Transverse colon (tissue), 4 donors: ENCODE measurements at regions not wholly inside any gene's neighbourhood (a gene's known extent, or its start where the extent isn't known, plus 50 kb on each side); places are given as distances from the start of the nearest gene placed in this dataset.

Experiments used
- DNase-seq: peaks from one replicate; pipeline ENCODE4 v3.0.0-alpha.2; 2019
- H3K27ac ChIP-seq, 4 donors: fragments of 200-600 bp; sonication (generic); 2 replicates each; pipeline ENCODE4 v1.5.1; 2016 to 2018; ENCODE audit warnings: inconsistent platforms in 4 of 4
- H3K27me3 ChIP-seq: fragments of 200-600 bp; sonication (generic); 2 replicates; pipeline ENCODE4 v1.5.1; 2017; ENCODE audit warnings: inconsistent platforms
- H3K36me3 ChIP-seq, 4 donors: fragments of 200-600 bp; sonication (generic); 2 replicates each; pipeline ENCODE4 v1.5.1; 2017 to 2019; ENCODE audit warnings: inconsistent platforms in 4 of 4
- H3K4me1 ChIP-seq, 4 donors: fragments of 200-600 bp; sonication (generic); 2 replicates each; pipeline ENCODE4 v1.5.1; 2017 to 2020; ENCODE audit warnings: inconsistent platforms in 4 of 4
- H3K4me3 ChIP-seq, 4 donors: fragments of 200-600 bp; sonication (generic); 1 replicate in 1 of 4; 2 replicates in 3 of 4; pipeline versions ENCODE4 v1.5.1 to v1.6.1; 2017 to 2019; ENCODE audit warnings: inconsistent platforms in 4 of 4
- H3K9me3 ChIP-seq, 2 donors: fragments of 200-600 bp; sonication (generic); 2 replicates each; pipeline ENCODE4 v1.5.1; 2017 to 2019; ENCODE audit warnings: inconsistent platforms in 2 of 2
- EP300 ChIP-seq: sonication (generic); formaldehyde crosslinking; IDR thresholded peaks from one replicate; pipeline ENCODE4 v1.6.1; 2017; ENCODE audit warnings: antibody characterized with exemption, low read depth
- POLR2A ChIP-seq: fragments of 450-650 bp; IDR thresholded peaks from one replicate; pipeline ENCODE4 v1.6.1; 2016; ENCODE audit warnings: antibody characterized with exemption, mild to moderate bottlenecking, moderate library complexity
- POLR2AphosphoS5 ChIP-seq, 3 donors: sonication (generic); formaldehyde crosslinking; IDR thresholded peaks; one replicate each; pipeline ENCODE4 v1.6.1; 2016; ENCODE audit warnings: antibody characterized with exemption in 3 of 3
- WGBS, 2 donors: methylation state at CpG; one replicate each; pipeline ENCODE4 v1.1.5; 2018; ENCODE audit warnings: low coverage in 1 of 2; 5-methylcytosine and 5-hydroxymethylcytosine counted together
- in situ Hi-C, 4 donors: fragments of 200-750 bp; cut with MboI; loops; one replicate each; pipeline versions ENCODE4 v1.15.0 to v1.15.1; 2017; ENCODE audit warnings: low sequenced_read_pairs in 3 of 4, low pct_ligation_motif_present in 1 of 4, low pct_unique_long_range_greater_than_20kb in 1 of 4
- intact Hi-C: fragments of 100-400 bp; cut with DNase I; formaldehyde crosslinking; loops from one replicate; pipeline ENCODE4 v1.15.1; 2023; ENCODE audit warnings: low total_unique reads
- TF ChIP-seq, protein P1 (sequence below), 5 experiments: fragments of 200-600 bp in 3 of 5; fragments of 450-650 bp in 2 of 5; sonication (generic) in 3 of 5; IDR thresholded peaks; 1 replicate in 2 of 5; 2 replicates in 3 of 5; pipeline ENCODE4 v1.5.1; 2016 to 2017; ENCODE audit warnings: antibody characterized with exemption in 5 of 5, inconsistent platforms in 3 of 5, mild to moderate bottlenecking in 2 of 5, moderate library complexity in 1 of 5

- TF ChIP-seq, protein P1, sequence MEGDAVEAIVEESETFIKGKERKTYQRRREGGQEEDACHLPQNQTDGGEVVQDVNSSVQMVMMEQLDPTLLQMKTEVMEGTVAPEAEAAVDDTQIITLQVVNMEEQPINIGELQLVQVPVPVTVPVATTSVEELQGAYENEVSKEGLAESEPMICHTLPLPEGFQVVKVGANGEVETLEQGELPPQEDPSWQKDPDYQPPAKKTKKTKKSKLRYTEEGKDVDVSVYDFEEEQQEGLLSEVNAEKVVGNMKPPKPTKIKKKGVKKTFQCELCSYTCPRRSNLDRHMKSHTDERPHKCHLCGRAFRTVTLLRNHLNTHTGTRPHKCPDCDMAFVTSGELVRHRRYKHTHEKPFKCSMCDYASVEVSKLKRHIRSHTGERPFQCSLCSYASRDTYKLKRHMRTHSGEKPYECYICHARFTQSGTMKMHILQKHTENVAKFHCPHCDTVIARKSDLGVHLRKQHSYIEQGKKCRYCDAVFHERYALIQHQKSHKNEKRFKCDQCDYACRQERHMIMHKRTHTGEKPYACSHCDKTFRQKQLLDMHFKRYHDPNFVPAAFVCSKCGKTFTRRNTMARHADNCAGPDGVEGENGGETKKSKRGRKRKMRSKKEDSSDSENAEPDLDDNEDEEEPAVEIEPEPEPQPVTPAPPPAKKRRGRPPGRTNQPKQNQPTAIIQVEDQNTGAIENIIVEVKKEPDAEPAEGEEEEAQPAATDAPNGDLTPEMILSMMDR (IDR thresholded peaks at IDR 0.05): no peak
- TF ChIP-seq POLR2AphosphoS5 (IDR thresholded peaks at IDR 0.05) (no peak), POLR2A (no peak), EP300 (no peak)
- Histone ChIP-seq H3K4me3 (no peak overlapping the region), H3K36me3 (no peaks in the 10 kb centered on the region), H3K4me1 (peaks cover 0 to 75% (median 33%) of the 10 kb centered on the region in 4 donors), H3K27me3 (no peaks in the 10 kb centered on the region), H3K9me3 (peaks cover 0 to 5% of the 10 kb centered on the region in 2 donors), H3K27ac (peak overlapping the region; percentile 81 to 89 (median 87))
- in situ Hi-C loops: no loop called here
- 55 to 72% methylated on average over 2 to 3 of the region's 3 CpGs for WGBS, 2 donors
- intact Hi-C loops: no loop called here
- DNase-seq: no peak
Measured at GRCh38 chr3:193844472-193844871, 251.5 kb downstream of the OPA1 start.

DNA sequence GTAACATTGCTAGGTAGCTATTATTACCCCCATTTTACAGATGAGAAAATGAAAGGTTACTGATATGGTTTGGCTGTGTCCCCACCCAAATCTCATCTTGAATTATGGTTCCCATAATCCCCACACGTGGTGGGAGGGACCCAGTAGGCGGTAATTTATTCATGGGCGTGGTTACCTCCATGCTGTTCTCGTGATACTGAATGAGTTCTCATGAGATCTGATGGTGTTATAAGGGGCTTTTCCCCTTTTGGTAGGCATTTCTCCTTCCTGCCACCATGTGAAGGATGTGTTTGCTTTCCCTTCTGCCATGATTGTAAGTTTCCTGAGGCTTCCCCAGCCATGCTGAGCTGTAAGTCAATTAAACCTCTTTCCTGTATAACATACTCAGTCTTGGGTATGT, 252.1 kb downstream of the OPA1 start:
- Histone ChIP-seq H3K4me3 (no peak overlapping the region), H3K27ac (peak overlapping the region; percentile 81 to 89 (median 87)), H3K36me3 (no peaks in the 10 kb centered on the region), H3K9me3 (peaks cover 0 to 5% of the 10 kb centered on the region in 2 donors), H3K27me3 (no peaks in the 10 kb centered on the region), H3K4me1 (peaks cover 0 to 70% (median 30%) of the 10 kb centered on the region in 4 donors)
- TF ChIP-seq EP300: no peak
- 85 to 86% methylated on average over 4 of the region's 4 CpGs for WGBS, 2 donors
- DNase-seq: no peak
- in situ Hi-C loops: no loop called here
- intact Hi-C loops: no loop called here

DNA sequence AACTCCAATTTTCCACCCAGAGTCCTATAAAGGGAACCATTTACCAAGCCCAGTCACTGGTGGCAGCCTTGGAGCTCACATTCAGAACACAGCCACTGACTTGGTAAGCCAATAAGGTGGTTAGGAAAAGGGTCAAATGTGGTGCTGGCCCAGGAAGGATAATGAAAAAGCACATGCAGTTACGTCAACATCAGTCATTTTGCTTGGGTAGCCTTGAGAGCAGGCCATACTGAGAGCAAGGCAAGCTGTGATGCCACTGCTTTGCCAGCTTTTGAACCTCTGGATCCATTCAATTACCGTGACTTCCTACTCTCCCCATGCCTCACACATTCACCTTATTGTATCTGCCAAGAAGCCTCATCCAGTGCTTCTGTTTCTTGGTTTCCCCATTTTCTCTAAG, 253.6 kb downstream of the OPA1 start:
- in situ Hi-C loops (no loop called here), intact Hi-C loops (no loop called here)
- H3K27me3 ChIP-seq: no peaks in the 10 kb centered on the region
- H3K27ac ChIP-seq: peak overlapping the region; percentile 76 to 89 (median 84)
- peaks cover 0 to 5% of the 10 kb centered on the region in 2 donors for H3K9me3 ChIP-seq
- WGBS, 2 donors: 91% methylated on average over 2 of the region's 2 CpGs; no CpG with 5 or more reads in 1 of the 2 donors
- no peak for TF ChIP-seq POLR2AphosphoS5 (IDR thresholded peaks at IDR 0.05)
- TF ChIP-seq POLR2A: no peak
- TF ChIP-seq, protein P1 (IDR thresholded peaks at IDR 0.05): no peak
- TF ChIP-seq EP300: no peak
- peaks cover 0 to 67% (median 28%) of the 10 kb centered on the region in 4 donors for H3K4me1 ChIP-seq
- no peak for DNase-seq
- no peak overlapping the region for H3K4me3 ChIP-seq
- no peaks in the 10 kb centered on the region for H3K36me3 ChIP-seq

- peak; percentile 30 for DNase-seq
- WGBS, 2 donors: 52 to 58% methylated on average over 5 to 6 of the region's 6 CpGs
- TF ChIP-seq, protein P1 (IDR thresholded peaks at IDR 0.05): no peak
- peak in 1 of 3 donors; percentile 42 for TF ChIP-seq POLR2AphosphoS5 (IDR thresholded peaks at IDR 0.05)
- Histone ChIP-seq H3K27ac (peak overlapping the region; percentile 76 to 89 (median 84)), H3K4me3 (no peak overlapping the region), H3K4me1 (peaks cover 6 to 67% (median 31%) of the 10 kb centered on the region in 4 donors), H3K9me3 (peaks cover 0 to 5% of the 10 kb centered on the region in 2 donors), H3K27me3 (no peaks in the 10 kb centered on the region), H3K36me3 (no peaks in the 10 kb centered on the region)
- intact Hi-C loops (no loop called here), in situ Hi-C loops (no loop called here)
Measured at GRCh38 chr3:193847402-193847801, 254.4 kb downstream of the OPA1 start.

DNA sequence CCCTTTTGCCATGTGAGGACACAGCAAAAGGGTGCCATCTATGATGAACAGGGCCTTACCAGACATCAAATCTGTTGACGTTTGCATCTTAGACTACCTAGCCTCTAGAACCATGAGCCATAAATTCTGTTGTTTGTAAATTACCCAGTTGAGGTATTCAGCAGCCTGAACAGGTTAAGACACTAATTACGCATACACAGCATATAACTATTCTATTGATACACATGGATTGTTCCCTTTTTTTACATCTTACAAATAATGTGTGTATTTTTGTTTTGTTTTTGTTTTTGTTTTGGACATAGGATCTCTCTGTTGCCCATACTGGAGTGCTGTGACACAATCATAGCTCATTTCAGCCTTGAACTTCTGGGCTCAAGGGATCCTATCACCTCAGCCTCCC, 255.5 kb downstream of the OPA1 start:
- H3K9me3 ChIP-seq: peaks cover 0 to 5% of the 10 kb centered on the region in 2 donors
- TF ChIP-seq EP300: no peak
- TF ChIP-seq, protein P1 (IDR thresholded peaks at IDR 0.05): no peak
- TF ChIP-seq POLR2A: no peak
- TF ChIP-seq POLR2AphosphoS5 (IDR thresholded peaks at IDR 0.05): no peak
- intact Hi-C loops (no loop called here), in situ Hi-C loops (no loop called here)
- no peak for DNase-seq
- no peaks in the 10 kb centered on the region for H3K27me3 ChIP-seq
- no peaks in the 10 kb centered on the region for H3K36me3 ChIP-seq
- WGBS, 2 donors: 91 to 93% methylated on average over 2 of the region's 2 CpGs
- H3K4me3 ChIP-seq: no peak overlapping the region
- peaks cover 14 to 67% (median 33%) of the 10 kb centered on the region in 4 donors for H3K4me1 ChIP-seq
- no peak overlapping the region for H3K27ac ChIP-seq
